Smooth muscle cell (in vitro differentiated cells): ENCODE measurements at regions not wholly inside any gene's neighbourhood (a gene's known extent, or its start where the extent isn't known, plus 50 kb on each side); places are given as distances from the start of the nearest gene placed in this dataset.

Experiments
- DNase-seq: peaks from one replicate; lab custom pipeline; 2025; ENCODE audit not compliant: unreplicated experiment; lab: John Stamatoyannopoulos, UW
- H2AFZ ChIP-seq: fragments of 200-600 bp; sonication (generic); 2 replicates; pipeline ENCODE4 v1.6.0; 2016; ENCODE audit warnings: antibody characterized with exemption, low read depth, mild to moderate bottlenecking
- H3F3A ChIP-seq: fragments of 200-600 bp; sonication (generic); 2 replicates; pipeline ENCODE4 v1.6.0; 2017; ENCODE audit warnings: antibody characterized with exemption, low read depth
- H3K27ac ChIP-seq: fragments of 200-600 bp; sonication (generic); 2 replicates; pipeline ENCODE4 v1.5.1; 2016; ENCODE audit warnings: low read depth, mild to moderate bottlenecking
- H3K27me3 ChIP-seq: fragments of 200-600 bp; sonication (generic); 2 replicates; pipeline ENCODE4 v1.6.1; 2016; ENCODE audit warnings: low read depth, mild to moderate bottlenecking
- H3K36me3 ChIP-seq: fragments of 200-600 bp; sonication (generic); 2 replicates; pipeline ENCODE4 v1.5.1; 2016; ENCODE audit warnings: low read depth
- H3K4me1 ChIP-seq: fragments of 200-600 bp; sonication (generic); 2 replicates; pipeline ENCODE4 v1.5.1; 2016; ENCODE audit warnings: low read depth
- H3K4me2 ChIP-seq: fragments of 200-600 bp; sonication (generic); 2 replicates; pipeline ENCODE4 v1.6.0; 2016; ENCODE audit warnings: mild to moderate bottlenecking
- H3K4me3 ChIP-seq: fragments of 200-600 bp; sonication (generic); 2 replicates; pipeline ENCODE4 v1.5.1; 2016; ENCODE audit warnings: mild to moderate bottlenecking
- H3K79me2 ChIP-seq: fragments of 200-600 bp; sonication (generic); 2 replicates; pipeline ENCODE4 v1.6.0; 2016; ENCODE audit warnings: low read depth, mild to moderate bottlenecking
- H3K9ac ChIP-seq: fragments of 200-600 bp; sonication (generic); 2 replicates; pipeline ENCODE4 v1.6.0; 2016; ENCODE audit warnings: low read depth
- H3K9me3 ChIP-seq: fragments of 200-600 bp; sonication (generic); replicated peaks from 2 replicates; pipeline ENCODE4 v1.5.1; 2016; ENCODE audit warnings: low read depth
- H4K20me1 ChIP-seq: fragments of 200-600 bp; sonication (generic); 2 replicates; pipeline ENCODE4 v1.6.0; 2016; ENCODE audit warnings: low read depth
- CTCF ChIP-seq: fragments of 200-600 bp; sonication (generic); IDR thresholded peaks from 2 replicates; pipeline ENCODE4 v1.5.1; 2017; ENCODE audit warnings: borderline replicate concordance, mild to moderate bottlenecking, antibody characterized with exemption; ENCODE audit not compliant: insufficient read depth, poor library complexity, severe bottlenecking
- WGBS: methylation state at CpG from one replicate; pipeline ENCODE4 v1.1.7; 2016; ENCODE audit warnings: low lambda C conversion rate; 5-methylcytosine and 5-hydroxymethylcytosine counted together

- Histone ChIP-seq H3K4me2 (no peak overlapping the region), H3K79me2 (no peaks in the 10 kb centered on the region), H3K4me3 (no peak overlapping the region), H3K27me3 (no peaks in the 10 kb centered on the region), H3F3A (no peaks in the 10 kb centered on the region), H4K20me1 (no peaks in the 10 kb centered on the region), H3K36me3 (no peaks in the 10 kb centered on the region), H3K9me3 (no peaks in the 10 kb centered on the region), H3K9ac (no peak overlapping the region), H3K27ac (no peak overlapping the region), H3K4me1 (no peaks in the 10 kb centered on the region), H2AFZ (no peak overlapping the region)
- WGBS: 91% methylated on average over 1 of the region's 1 CpG
- no peak for TF ChIP-seq CTCF
- DNase-seq: no peak
Measured at GRCh38 chr7:121766676-121767075, 106.3 kb upstream of the PTPRZ1 start.

- H3K27ac ChIP-seq: no peak overlapping the region
- DNase-seq: no peak
- H3K4me1 ChIP-seq: no peaks in the 10 kb centered on the region
- WGBS: 72% methylated on average over 1 of the region's 1 CpG
- no peak overlapping the region for H3K4me3 ChIP-seq
- TF ChIP-seq CTCF: no peak
- no peak overlapping the region for H2AFZ ChIP-seq
- H3K4me2 ChIP-seq: no peak overlapping the region
- H3K9me3 ChIP-seq: no peaks in the 10 kb centered on the region
- H3K36me3 ChIP-seq: no peaks in the 10 kb centered on the region
- peaks cover 4% of the 10 kb centered on the region for H3K27me3 ChIP-seq
- H3F3A ChIP-seq: no peaks in the 10 kb centered on the region
- no peak overlapping the region for H3K9ac ChIP-seq
- H3K79me2 ChIP-seq: no peaks in the 10 kb centered on the region
- H4K20me1 ChIP-seq: no peaks in the 10 kb centered on the region
Measured at GRCh38 chr7:121761399-121761798, 111.6 kb upstream of the PTPRZ1 start.

GRCh38 chr7:121755818-121756552 lies 117.0 kb upstream of the PTPRZ1 start:
- DNase-seq: no peak
- no peak overlapping the region for H3K27ac ChIP-seq
- H3F3A ChIP-seq: no peaks in the 10 kb centered on the region
- no peaks in the 10 kb centered on the region for H4K20me1 ChIP-seq
- no peak overlapping the region for H3K4me2 ChIP-seq
- H3K36me3 ChIP-seq: no peaks in the 10 kb centered on the region
- H3K9ac ChIP-seq: no peak overlapping the region
- H3K9me3 ChIP-seq: no peaks in the 10 kb centered on the region
- H3K79me2 ChIP-seq: no peaks in the 10 kb centered on the region
- no peak for TF ChIP-seq CTCF
- no peak overlapping the region for H2AFZ ChIP-seq
- 90% methylated on average over 6 of the region's 6 CpGs for WGBS
- H3K27me3 ChIP-seq: peaks cover 4% of the 10 kb centered on the region
- no peaks in the 10 kb centered on the region for H3K4me1 ChIP-seq
- no peak overlapping the region for H3K4me3 ChIP-seq

GRCh38 chr7:121755286-121755685 lies 117.7 kb upstream of the PTPRZ1 start:
- Histone ChIP-seq H3K9ac (no peak overlapping the region), H3K4me3 (no peak overlapping the region), H2AFZ (no peak overlapping the region), H3K27me3 (peaks cover 4% of the 10 kb centered on the region), H3K4me2 (no peak overlapping the region), H3K4me1 (no peaks in the 10 kb centered on the region), H3K9me3 (no peaks in the 10 kb centered on the region), H3K36me3 (no peaks in the 10 kb centered on the region), H4K20me1 (no peaks in the 10 kb centered on the region), H3K79me2 (no peaks in the 10 kb centered on the region), H3F3A (no peaks in the 10 kb centered on the region), H3K27ac (no peak overlapping the region)
- 84% methylated on average over 2 of the region's 2 CpGs for WGBS
- TF ChIP-seq CTCF: no peak
- DNase-seq: no peak
